Spleen (tissue), 7 donors: ENCODE measurements at regions not wholly inside any gene's neighbourhood (a gene's known extent, or its start where the extent isn't known, plus 50 kb on each side); places are given as distances from the start of the nearest gene placed in this dataset.

ENCODE experiments used
- POLR2A ChIP-seq, 3 donors: fragments of 450-650 bp; IDR thresholded peaks; one replicate each; pipeline ENCODE4 v1.5.1; 2017; ENCODE audit warnings: antibody characterized with exemption in 3 of 3, mild to moderate bottlenecking in 1 of 3
- POLR2AphosphoS5 ChIP-seq, 3 donors: sonication (generic); formaldehyde crosslinking; IDR thresholded peaks; one replicate each; pipeline ENCODE4 v1.5.1; 2017; ENCODE audit warnings: antibody characterized with exemption in 3 of 3
- TF ChIP-seq, protein P1 (sequence below), 11 experiments: fragments of 200-600 bp in 7 of 11; fragments of 450-650 bp in 4 of 11; sonication (generic) in 4 of 11; IDR thresholded peaks in 8 of 11; conservative IDR thresholded peaks in 3 of 11; 1 replicate in 7 of 11; 2 replicates in 4 of 11; pipeline versions ENCODE4 v1.4.0 to v1.8.0; 2016 to 2021; ENCODE audit warnings: antibody characterized with exemption in 11 of 11, inconsistent platforms in 4 of 11, mild to moderate bottlenecking in 1 of 11
- donor health status: DM: no; HTN: no; CAD: no; lungs with moderate emphysema.
- donor health status: DM: no; HTN: no; CAD: no.
- donor health status: DM: no; HTN: no; CAD: no.

DNA sequence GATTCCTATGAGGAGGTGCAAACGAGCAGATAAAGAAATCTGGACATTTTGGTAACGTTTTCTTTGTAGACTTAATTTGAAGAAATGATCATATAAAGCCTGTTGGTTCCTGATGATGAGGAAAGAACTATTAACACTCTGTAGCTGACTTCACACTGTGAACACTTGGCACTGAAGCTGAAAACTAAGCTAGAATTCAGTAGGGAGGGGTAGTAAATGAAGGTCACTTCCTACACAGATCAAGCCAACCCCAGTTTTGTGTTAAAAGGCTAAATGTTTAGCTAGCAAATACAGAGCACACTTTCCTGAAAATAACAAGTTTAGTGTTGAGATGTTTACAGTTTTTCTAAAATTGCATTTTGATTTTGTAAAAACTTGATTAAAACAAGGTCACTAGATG lies 296.2 kb upstream of the PRDM1 start:
- no peak for TF ChIP-seq POLR2A (IDR thresholded peaks at IDR 0.05)
- TF ChIP-seq, protein P1, sequence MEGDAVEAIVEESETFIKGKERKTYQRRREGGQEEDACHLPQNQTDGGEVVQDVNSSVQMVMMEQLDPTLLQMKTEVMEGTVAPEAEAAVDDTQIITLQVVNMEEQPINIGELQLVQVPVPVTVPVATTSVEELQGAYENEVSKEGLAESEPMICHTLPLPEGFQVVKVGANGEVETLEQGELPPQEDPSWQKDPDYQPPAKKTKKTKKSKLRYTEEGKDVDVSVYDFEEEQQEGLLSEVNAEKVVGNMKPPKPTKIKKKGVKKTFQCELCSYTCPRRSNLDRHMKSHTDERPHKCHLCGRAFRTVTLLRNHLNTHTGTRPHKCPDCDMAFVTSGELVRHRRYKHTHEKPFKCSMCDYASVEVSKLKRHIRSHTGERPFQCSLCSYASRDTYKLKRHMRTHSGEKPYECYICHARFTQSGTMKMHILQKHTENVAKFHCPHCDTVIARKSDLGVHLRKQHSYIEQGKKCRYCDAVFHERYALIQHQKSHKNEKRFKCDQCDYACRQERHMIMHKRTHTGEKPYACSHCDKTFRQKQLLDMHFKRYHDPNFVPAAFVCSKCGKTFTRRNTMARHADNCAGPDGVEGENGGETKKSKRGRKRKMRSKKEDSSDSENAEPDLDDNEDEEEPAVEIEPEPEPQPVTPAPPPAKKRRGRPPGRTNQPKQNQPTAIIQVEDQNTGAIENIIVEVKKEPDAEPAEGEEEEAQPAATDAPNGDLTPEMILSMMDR (IDR thresholded peaks at IDR 0.05 in 8 of 11, conservative IDR thresholded peaks at IDR 0.05 in 3 of 11) = no peak
- TF ChIP-seq POLR2AphosphoS5 (IDR thresholded peaks at IDR 0.05) = no peak
